GM10248 (cell line): ENCODE measurements at regions not wholly inside any gene's neighbourhood (a gene's known extent, or its start where the extent isn't known, plus 50 kb on each side); places are given as distances from the start of the nearest gene placed in this dataset.

ENCODE experiments used
- CTCF ChIA-PET: fragments of 300-600 bp; sonication (Branson Sonifier 250); formaldehyde crosslinking; extraction: SDS; loops from one replicate; lab custom pipeline; 2021; ENCODE audit warnings: antibody characterized with exemption; lab: Yijun Ruan, JAX
- POLR2A ChIA-PET: fragments of 350-650 bp; sonication (Branson Sonifier 250); formaldehyde crosslinking; extraction: SDS; loops from one replicate; lab custom pipeline; 2020; ENCODE audit warnings: antibody characterized with exemption; lab: Yijun Ruan, JAX
- DNase-seq: peaks from one replicate; pipeline ENCODE4 v3.0.0; 2012; ENCODE audit errors: extremely low spot score
- CTCF ChIP-seq: IDR thresholded peaks from 2 replicates; pipeline ENCODE4 v1.5.1; 2012; ENCODE audit warnings: mild to moderate bottlenecking, low read depth; ENCODE audit errors: extremely low read depth, missing control alignments, control extremely low read depth

GRCh38 chr14:36402867-36403266, 82.4 kb upstream of the MBIP start:
- no peak for DNase-seq
- ChIA-PET CTCF (interaction anchor here (1.0 to 1.4 kb wide), 3 partner anchors 24 to 334 kb away, joined by 3 read pairs; no protein-coding TSS in a partner anchor), POLR2A (no interaction called here)
- TF ChIP-seq CTCF = no peak

DNA sequence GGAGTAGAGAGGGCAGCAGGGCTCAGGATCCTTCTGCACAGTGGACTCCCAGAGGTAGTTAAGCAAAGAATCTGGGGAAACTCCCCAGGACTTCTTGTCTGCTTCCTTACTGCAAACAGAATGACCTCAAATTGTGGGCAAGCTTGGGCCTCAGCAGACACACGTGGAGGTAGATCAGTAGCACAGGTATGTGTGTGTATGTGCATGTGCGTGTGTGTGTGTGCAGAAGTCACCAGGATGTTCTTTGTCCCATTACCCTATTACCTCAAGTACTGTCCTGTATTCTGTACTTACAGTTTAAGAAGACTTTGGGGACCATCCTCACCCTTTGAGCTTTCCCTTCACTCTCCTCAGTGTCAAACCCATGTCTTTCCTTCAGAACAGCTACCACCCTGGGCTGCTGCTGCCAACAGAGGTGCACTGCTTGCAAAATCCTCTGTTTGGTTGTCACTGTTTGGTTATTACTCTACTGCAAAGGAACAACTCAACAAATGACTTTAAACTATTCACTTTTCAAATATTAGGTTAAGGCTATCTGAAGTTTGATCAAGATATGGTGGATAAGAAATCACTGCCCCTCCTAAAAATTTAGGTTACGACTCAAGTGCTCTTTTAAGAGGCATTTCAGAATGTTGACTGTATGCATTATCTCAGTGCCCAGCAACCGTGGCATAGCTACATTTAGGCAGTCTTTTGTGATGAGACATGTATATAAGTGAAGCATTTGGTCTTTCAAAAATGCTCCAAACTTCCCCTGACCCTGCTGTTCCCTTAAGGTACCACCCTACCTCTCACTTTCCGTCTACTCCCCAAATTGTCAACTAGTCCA, 78.2 kb upstream of the MBIP start:
- no peak for TF ChIP-seq CTCF
- ChIA-PET CTCF (interaction anchor here (1.4 to 2.4 kb wide), 2 partner anchors 24 to 37 kb away, joined by 3 to 7 read pairs; no protein-coding TSS in a partner anchor), POLR2A (no interaction called here)
- no peak for DNase-seq

GRCh38 chr14:36397357-36397756, 76.9 kb upstream of the MBIP start:
- no peak for DNase-seq
- CTCF ChIA-PET = interaction anchor here (1.4 to 1.5 kb wide), 2 partner anchors 38 to 229 kb away, joined by 3 read pairs; no protein-coding TSS in a partner anchor
- no peak for TF ChIP-seq CTCF
- POLR2A ChIA-PET = no interaction called here

DNA sequence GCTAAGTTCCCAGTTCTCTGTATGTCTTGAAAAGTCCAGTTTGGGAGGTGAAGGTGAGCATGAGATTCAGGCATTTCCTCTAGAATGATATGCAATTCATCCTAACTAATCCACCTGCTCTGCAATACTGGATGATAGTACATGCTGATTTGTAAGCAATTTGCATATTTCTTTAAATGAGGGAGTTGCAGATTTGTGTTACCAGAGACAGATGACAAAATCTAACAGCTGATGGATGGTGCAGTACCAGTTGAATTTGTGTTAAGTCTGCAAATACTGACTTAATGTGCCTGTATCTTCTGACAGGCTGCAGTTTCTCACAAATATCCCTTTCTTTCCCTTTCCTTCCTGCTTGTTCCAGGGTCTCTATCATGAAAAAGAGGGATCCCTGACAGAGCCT, 76.4 kb upstream of the MBIP start:
- no peak for TF ChIP-seq CTCF
- CTCF ChIA-PET = interaction anchor here (1.5 kb wide), 1 partner anchor 229 kb away, joined by 3 read pairs; no protein-coding TSS in a partner anchor
- no peak for DNase-seq
- POLR2A ChIA-PET = no interaction called here

GRCh38 chr14:36394593-36394992, 74.2 kb upstream of the MBIP start:
- no peak for DNase-seq
- no peak for TF ChIP-seq CTCF
- POLR2A ChIA-PET = no interaction called here
- CTCF ChIA-PET = interaction anchor here (0.8 to 2.8 kb wide), 5 partner anchors 9 to 159 kb away, joined by 3 to 20 read pairs (median 5); no protein-coding TSS in a partner anchor

- no peak for DNase-seq
- TF ChIP-seq CTCF = no peak
- ChIA-PET POLR2A (no interaction called here), CTCF (interaction anchor here (0.8 to 3.5 kb wide), 2 partner anchors 16 to 32 kb away, joined by 3 to 15 read pairs; no protein-coding TSS in a partner anchor)
Observed at GRCh38 chr14:36390718-36391117, 70.3 kb upstream of the MBIP start.
